Erythroblast (primary cell): ENCODE measurements at regions not wholly inside any gene's neighbourhood (a gene's known extent, or its start where the extent isn't known, plus 50 kb on each side); places are given as distances from the start of the nearest gene placed in this dataset.

Experiments
- DNase-seq, 2 experiments: peaks; one replicate each; lab custom pipeline; 2025; lab: John Stamatoyannopoulos, UW
- GATA1 ChIP-seq: IDR thresholded peaks from 2 replicates; pipeline ENCODE4 v1.6.1; 2011; ENCODE audit warnings: low read depth, mild to moderate bottlenecking, control low read depth, low read length, moderate library complexity
- POLR2A ChIP-seq: IDR thresholded peaks from 2 replicates; pipeline ENCODE4 v1.6.1; 2011; ENCODE audit warnings: mild to moderate bottlenecking, low read length

GRCh38 chr11:27254744-27255446, 108.1 kb downstream of the CCDC34 start:
- TF ChIP-seq POLR2A (no peak), GATA1 (no peak)
- DNase-seq, result no peak

GRCh38 chr11:27253224-27253623, 109.8 kb downstream of the CCDC34 start:
- no peak for TF ChIP-seq POLR2A
- no peak for TF ChIP-seq GATA1
- no peak for DNase-seq

- no peak for DNase-seq
- TF ChIP-seq POLR2A (no peak), GATA1 (no peak)
These were observed 111.9 kb downstream of the CCDC34 start for GRCh38 chr11:27250867-27251665.

- TF ChIP-seq GATA1 (no peak), POLR2A (no peak)
- no peak for DNase-seq
These were observed 114.2 kb downstream of the CCDC34 start for GRCh38 chr11:27248576-27249509.

DNA sequence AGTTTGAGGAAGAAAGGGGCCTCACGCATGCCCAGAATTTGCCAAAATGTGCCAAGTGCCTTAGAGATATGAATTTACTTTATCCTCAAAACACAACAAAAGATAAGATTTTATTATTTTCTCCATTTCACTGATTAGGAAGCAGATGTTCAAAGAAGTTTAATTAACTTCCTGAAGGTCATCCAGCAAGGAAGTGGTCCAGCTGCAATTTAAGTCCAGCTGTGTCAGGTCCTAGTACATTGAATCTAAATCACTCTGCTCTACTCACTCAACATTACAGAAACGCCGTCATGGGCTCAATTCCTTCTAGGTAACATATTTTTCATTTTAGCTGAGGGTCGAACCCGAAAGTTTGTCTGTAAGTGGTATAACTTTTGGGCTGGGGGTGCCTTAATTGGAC, 115.4 kb downstream of the CCDC34 start:
- no peak for TF ChIP-seq GATA1
- no peak for TF ChIP-seq POLR2A

GRCh38 chr11:27246925-27247324, 116.1 kb downstream of the CCDC34 start:
- TF ChIP-seq POLR2A, result no peak

More for the DNA sequence above, 115.4 kb downstream of the CCDC34 start:
- DNase-seq, result no peak

DNA sequence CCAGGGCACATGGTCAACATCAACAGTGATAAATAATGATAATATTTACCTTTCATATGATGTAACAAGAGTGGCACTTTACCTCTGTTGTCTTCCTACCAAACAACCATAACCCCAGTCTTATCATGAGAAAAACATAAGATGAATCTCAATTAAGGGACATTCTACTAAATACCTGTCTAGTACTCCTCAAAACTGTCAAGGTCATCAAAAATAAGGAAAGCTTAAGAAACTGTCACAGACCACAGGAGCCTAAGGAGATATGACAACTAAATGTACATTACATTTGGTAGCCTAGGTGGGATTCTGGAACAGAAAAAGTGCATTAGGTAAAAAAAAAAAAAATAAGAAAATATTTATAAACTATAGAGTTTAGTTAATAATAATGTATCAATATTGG, 118.1 kb downstream of the CCDC34 start:
- DNase-seq, result no peak
- no peak for TF ChIP-seq POLR2A
- TF ChIP-seq GATA1, result no peak

More at GRCh38 chr11:27246925-27247324, 116.1 kb downstream of the CCDC34 start:
- no peak for DNase-seq

GRCh38 chr11:27242591-27242990, 120.4 kb downstream of the CCDC34 start:
- TF ChIP-seq POLR2A (no peak), GATA1 (no peak)
- peak; percentile 47 to 68 for DNase-seq

GRCh38 chr11:27241311-27242122, 121.5 kb downstream of the CCDC34 start:
- TF ChIP-seq POLR2A (no peak), GATA1 (no peak)
- peak; percentile 67 to 69 for DNase-seq

DNA sequence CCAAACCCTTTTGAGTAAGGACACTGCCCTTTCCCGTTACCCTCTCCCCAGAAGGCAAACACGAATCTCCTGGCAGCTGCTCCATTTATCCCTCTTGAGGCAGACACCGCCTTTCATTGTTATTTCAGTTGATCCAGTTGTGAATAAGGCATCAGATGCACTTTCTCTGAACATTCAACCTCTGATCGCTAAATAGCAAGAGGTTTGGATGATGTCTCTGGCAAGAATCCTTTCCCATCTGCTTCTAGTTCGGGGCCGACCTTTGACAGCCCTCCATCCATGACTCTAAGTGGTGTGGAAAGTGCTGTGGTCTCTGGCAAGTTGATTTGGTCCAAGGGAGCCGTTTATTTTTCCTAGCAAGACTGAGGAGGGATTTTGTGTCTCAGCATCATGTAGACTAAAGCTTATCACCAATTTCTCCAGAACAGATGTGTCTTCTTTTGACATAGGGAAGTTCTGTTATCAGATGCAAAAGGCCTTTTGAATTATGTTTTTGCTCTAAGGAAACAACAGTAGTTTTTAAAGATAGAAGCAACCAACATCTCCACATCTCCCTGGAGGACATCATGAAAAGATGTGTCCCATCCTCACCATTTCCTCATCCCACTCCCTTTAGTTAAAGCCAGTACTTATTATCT, 123.6 kb downstream of the CCDC34 start:
- peak; percentile 5 to 9 for DNase-seq
- TF ChIP-seq POLR2A (no peak), GATA1 (no peak)

- DNase-seq, result no peak
- TF ChIP-seq GATA1 (no peak), POLR2A (no peak)
These were observed 124.2 kb downstream of the CCDC34 start for GRCh38 chr11:27238811-27239210.

DNA sequence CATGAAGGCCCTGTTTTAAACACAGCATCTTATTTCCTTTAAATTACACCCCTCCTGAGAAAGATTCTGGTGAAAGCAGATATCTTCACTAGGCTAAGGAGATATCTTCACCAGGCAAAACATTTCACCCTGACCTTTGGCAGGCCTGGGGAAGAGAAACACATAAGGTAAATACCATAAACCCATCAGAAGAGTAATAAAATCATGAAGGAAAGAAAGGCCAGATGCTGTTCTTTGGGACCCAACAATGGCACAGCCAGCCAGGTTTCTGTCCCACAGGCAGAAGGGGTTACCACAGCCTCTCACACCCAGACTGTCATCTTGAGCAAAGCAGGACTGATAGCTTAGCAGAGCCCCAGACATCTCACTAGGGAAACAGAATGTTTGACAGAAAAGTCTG, 125.4 kb downstream of the CCDC34 start:
- TF ChIP-seq GATA1 (no peak), POLR2A (no peak)
- no peak for DNase-seq

- TF ChIP-seq GATA1, result no peak
- no peak for TF ChIP-seq POLR2A
- DNase-seq, result no peak
These were observed 128.1 kb downstream of the CCDC34 start for GRCh38 chr11:27234961-27235360.
